Tibial artery (tissue), 4 donors: ENCODE measurements at regions not wholly inside any gene's neighbourhood (a gene's known extent, or its start where the extent isn't known, plus 50 kb on each side); places are given as distances from the start of the nearest gene placed in this dataset.

Experiments used
- DNase-seq, 2 donors: peaks; one replicate each; pipeline ENCODE4 v3.0.0-alpha.2; 2019
- H3K27ac ChIP-seq, 2 donors: fragments of 200-600 bp; sonication (generic) in 1 of 2; 1 replicate in 1 of 2; 2 replicates in 1 of 2; pipeline ENCODE4 v1.5.1; 2018 to 2019; ENCODE audit warnings: mild to moderate bottlenecking in 1 of 2
- H3K27me3 ChIP-seq, 2 donors: fragments of 200-600 bp; sonication (generic) in 1 of 2; one replicate each; pipeline versions ENCODE4 v1.5.1 to v1.6.0; 2016 to 2019
- H3K36me3 ChIP-seq, 3 donors: fragments of 200-600 bp; sonication (generic) in 2 of 3; one replicate each; pipeline ENCODE4 v1.5.1; 2016 to 2019; ENCODE audit warnings: mild to moderate bottlenecking in 2 of 3
- H3K4me1 ChIP-seq, 4 donors: fragments of 200-600 bp; sonication (generic) in 2 of 4; 1 replicate in 3 of 4; 2 replicates in 1 of 4; pipeline ENCODE4 v1.5.1; 2016 to 2019
- H3K4me3 ChIP-seq, 2 donors: fragments of 200-600 bp; sonication (generic) in 1 of 2; 1 replicate in 1 of 2; 2 replicates in 1 of 2; pipeline ENCODE4 v1.5.1; 2018 to 2019; ENCODE audit warnings: mild to moderate bottlenecking in 2 of 2
- H3K9me3 ChIP-seq, 3 donors: fragments of 200-600 bp; sonication (generic) in 1 of 3; one replicate each; pipeline ENCODE4 v1.5.1; 2016 to 2019
- CTCF ChIP-seq, 2 experiments: fragments of 200-600 bp in 1 of 2; fragments of 450-650 bp in 1 of 2; IDR thresholded peaks; one replicate each; pipeline ENCODE4 v1.5.1; 2017 to 2019; ENCODE audit warnings: antibody characterized with exemption in 2 of 2, mild to moderate bottlenecking in 1 of 2, moderate library complexity in 1 of 2
- intact Hi-C: fragments of 100-400 bp; cut with DNase I; formaldehyde crosslinking; loops from one replicate; pipeline ENCODE4 v1.15.0; 2023; ENCODE audit warnings: low total_unique reads

- Histone ChIP-seq H3K4me3 (no peak overlapping the region), H3K9me3 (peaks cover 0 to 12% (median 0%) of the 10 kb centered on the region in 3 donors), H3K27me3 (no peaks in the 10 kb centered on the region), H3K27ac (no peak overlapping the region), H3K4me1 (no peaks in the 10 kb centered on the region), H3K36me3 (no peaks in the 10 kb centered on the region)
- intact Hi-C loops = no loop called here
- no peak for TF ChIP-seq CTCF (IDR thresholded peaks at IDR 0.05)
- DNase-seq = no peak
Measured at GRCh38 chr4:138494116-138494515, 252.0 kb upstream of the SLC7A11 start.

- DNase-seq = no peak
- H3K27ac ChIP-seq = no peak overlapping the region
- intact Hi-C loops = no loop called here
- H3K4me3 ChIP-seq = no peak overlapping the region
- H3K9me3 ChIP-seq = no peaks in the 10 kb centered on the region
- H3K36me3 ChIP-seq = no peaks in the 10 kb centered on the region
- no peaks in the 10 kb centered on the region for H3K4me1 ChIP-seq
- no peaks in the 10 kb centered on the region for H3K27me3 ChIP-seq
- no peak for TF ChIP-seq CTCF (IDR thresholded peaks at IDR 0.05)
Measured at GRCh38 chr4:138492176-138492575, 250.0 kb upstream of the SLC7A11 start.

- no peak for TF ChIP-seq CTCF (IDR thresholded peaks at IDR 0.05)
- Histone ChIP-seq H3K9me3 (no peaks in the 10 kb centered on the region), H3K27ac (no peak overlapping the region), H3K36me3 (no peaks in the 10 kb centered on the region), H3K4me1 (no peaks in the 10 kb centered on the region), H3K4me3 (no peak overlapping the region), H3K27me3 (no peaks in the 10 kb centered on the region)
- DNase-seq = no peak
- intact Hi-C loops = no loop called here
Measured at GRCh38 chr4:138488533-138488932, 246.4 kb upstream of the SLC7A11 start.

GRCh38 chr4:138487670-138488069 lies 245.5 kb upstream of the SLC7A11 start:
- no peaks in the 10 kb centered on the region for H3K9me3 ChIP-seq
- no peak for TF ChIP-seq CTCF (IDR thresholded peaks at IDR 0.05)
- H3K27me3 ChIP-seq = no peaks in the 10 kb centered on the region
- H3K4me1 ChIP-seq = no peaks in the 10 kb centered on the region
- no peak overlapping the region for H3K27ac ChIP-seq
- H3K4me3 ChIP-seq = no peak overlapping the region
- H3K36me3 ChIP-seq = no peaks in the 10 kb centered on the region
- no peak for DNase-seq
- intact Hi-C loops = no loop called here

- H3K27ac ChIP-seq = no peak overlapping the region
- DNase-seq = no peak
- H3K36me3 ChIP-seq = no peaks in the 10 kb centered on the region
- intact Hi-C loops = no loop called here
- H3K4me3 ChIP-seq = no peak overlapping the region
- TF ChIP-seq CTCF (IDR thresholded peaks at IDR 0.05) = no peak
- H3K4me1 ChIP-seq = no peaks in the 10 kb centered on the region
- H3K9me3 ChIP-seq = no peaks in the 10 kb centered on the region
- H3K27me3 ChIP-seq = no peaks in the 10 kb centered on the region
Measured at GRCh38 chr4:138487230-138487629, 245.1 kb upstream of the SLC7A11 start.

GRCh38 chr4:138485498-138485897 lies 243.3 kb upstream of the SLC7A11 start:
- Histone ChIP-seq H3K4me1 (no peaks in the 10 kb centered on the region), H3K27me3 (no peaks in the 10 kb centered on the region), H3K4me3 (no peak overlapping the region), H3K27ac (no peak overlapping the region), H3K36me3 (no peaks in the 10 kb centered on the region), H3K9me3 (no peaks in the 10 kb centered on the region)
- DNase-seq = no peak
- TF ChIP-seq CTCF (IDR thresholded peaks at IDR 0.05) = no peak
- intact Hi-C loops = no loop called here
